ENCODE measurements at regions not wholly inside any gene's neighbourhood (a gene's known extent, or its start where the extent isn't known, plus 50 kb on each side); places are given as distances from the start of the nearest gene placed in this dataset.

- TF ChIP-seq CTCF (IDR thresholded peaks at IDR 0.05; ENCODE audit: low read length): no peak
- no peak for TF ChIP-seq EZH2phosphoT487 (IDR thresholded peaks at IDR 0.05; ENCODE audit: low read length)
- TF ChIP-seq EZH2 (optimal IDR thresholded peaks at IDR 0.05; ENCODE audit: low read depth, low read length): no peak
Measured at GRCh38 chr7:93014410-93014809, 103.4 kb downstream of the SAMD9 start.

All from MM.1S (cell line).